Heart left ventricle (tissue), 13 donors: ENCODE measurements at regions not wholly inside any gene's neighbourhood (a gene's known extent, or its start where the extent isn't known, plus 50 kb on each side); places are given as distances from the start of the nearest gene placed in this dataset.

Source experiments
- CTCF ChIP-seq, 12 donors: fragments of 200-600 bp; sonication (generic) in 4 of 12; IDR thresholded peaks; one replicate each; pipeline versions ENCODE4 v1.5.0 to v1.8.0; 2018 to 2022; ENCODE audit warnings: antibody characterized with exemption in 12 of 12, mild to moderate bottlenecking in 5 of 12
- POLR2A ChIP-seq, 2 donors: fragments of 450-650 bp; IDR thresholded peaks; one replicate each; pipeline ENCODE4 v1.6.1; 2017; ENCODE audit warnings: antibody characterized with exemption in 2 of 2, mild to moderate bottlenecking in 2 of 2, moderate library complexity in 2 of 2
- donor health status: ischemic (EF 13 %, LVEDD 7.1; RV severe dilation, severe dysfunction).
- donor health status: DM: no; HTN: yes; CAD: no.
- donor health status: DM: no; HTN: no; CAD: no.
- donor health status: ischemic (EF 25% LVEDD 6.9; RV normal size, moderate dysfunction).
- donor health status: ischemic (EF 25% LVEDD 5.7; RV mildly dilated, moderate dysfunction).
- donor health status: ischemic (EF 35%, LVEDD 5.7; RV mildly dilated, moderate dysfunction).
- donor health status: nonischemic (EF 11% LVEDD 7.7; RV severe dilation, severe dysfunction).
- donor health status: DM: yes; HTN: yes; CAD: no.
- donor health status: PGD.
- donor health status: ischemic (EF 29% LVEDD 5.4; RV normal size, mild dysfunction).
- donor health status: nonischemic (EF 23%, LVEDD 6.1; RV moderate dilation, normal function).

DNA sequence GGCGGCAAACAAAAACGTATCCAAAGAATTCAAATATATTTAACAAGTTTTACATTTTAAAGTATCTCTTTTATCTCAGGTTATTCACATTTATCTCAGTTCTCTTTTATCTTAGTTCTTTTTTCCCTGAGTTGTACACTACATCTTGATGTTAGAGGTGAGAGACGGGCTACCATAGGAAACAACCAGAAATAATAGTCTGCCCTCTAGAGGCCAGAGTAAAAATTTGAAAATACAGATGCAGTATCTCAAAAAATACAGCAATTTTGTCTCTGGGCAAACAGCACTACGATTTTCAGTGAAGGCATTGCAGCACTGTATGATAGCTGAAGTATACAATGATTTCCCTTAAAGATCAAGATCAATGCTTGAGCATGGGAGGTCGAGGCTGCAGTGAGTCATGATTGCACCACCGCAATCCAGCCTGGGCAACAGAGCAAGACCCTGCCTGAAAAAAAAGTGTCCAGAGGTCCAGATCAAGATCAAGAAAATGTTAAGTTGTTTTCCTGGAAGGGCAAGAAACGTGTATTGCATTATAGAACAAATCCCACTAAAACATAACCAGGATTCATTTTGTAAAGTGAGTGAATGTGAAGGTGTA is 82.6 kb upstream of the ATP11B start:
- TF ChIP-seq CTCF (IDR thresholded peaks at IDR 0.05): peak; percentile 41 to 72 (median 50)
- TF ChIP-seq POLR2A (IDR thresholded peaks at IDR 0.05): no peak
